DMS153 treated with DMSO at 0.1 percent for 48 hours (cell line): ENCODE measurements at regions not wholly inside any gene's neighbourhood (a gene's known extent, or its start where the extent isn't known, plus 50 kb on each side); places are given as distances from the start of the nearest gene placed in this dataset.

ENCODE experiments used
- DNase-seq: peaks from one replicate; lab custom pipeline; 2025; ENCODE audit not compliant: unreplicated experiment; lab: John Stamatoyannopoulos, UW

DNA sequence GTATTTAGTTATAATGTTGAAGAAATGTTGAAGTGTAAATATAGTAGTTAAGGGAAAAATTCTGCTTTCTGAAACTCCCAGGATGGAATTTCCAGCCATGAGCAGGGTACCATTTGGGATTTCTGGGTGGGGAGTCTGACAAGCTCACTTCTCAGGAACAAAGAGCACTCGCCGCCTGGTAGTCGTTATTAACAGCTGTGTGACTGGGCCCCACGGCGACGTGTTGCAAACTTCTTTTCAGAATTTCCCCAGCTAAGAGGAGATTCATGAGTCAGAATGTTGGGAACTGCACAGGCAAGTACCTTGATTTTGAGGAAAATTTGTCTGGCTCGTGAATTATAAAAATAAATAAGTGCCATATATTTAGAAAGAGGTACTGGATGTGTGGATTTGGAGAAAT is 103.7 kb downstream of the LACC1 start:
- no peak for DNase-seq

GRCh38 chr13:43984292-43984691 is 104.6 kb downstream of the LACC1 start:
- no peak for DNase-seq

- DNase-seq = no peak
These were observed 105.8 kb downstream of the LACC1 start for GRCh38 chr13:43985422-43986072.

DNA sequence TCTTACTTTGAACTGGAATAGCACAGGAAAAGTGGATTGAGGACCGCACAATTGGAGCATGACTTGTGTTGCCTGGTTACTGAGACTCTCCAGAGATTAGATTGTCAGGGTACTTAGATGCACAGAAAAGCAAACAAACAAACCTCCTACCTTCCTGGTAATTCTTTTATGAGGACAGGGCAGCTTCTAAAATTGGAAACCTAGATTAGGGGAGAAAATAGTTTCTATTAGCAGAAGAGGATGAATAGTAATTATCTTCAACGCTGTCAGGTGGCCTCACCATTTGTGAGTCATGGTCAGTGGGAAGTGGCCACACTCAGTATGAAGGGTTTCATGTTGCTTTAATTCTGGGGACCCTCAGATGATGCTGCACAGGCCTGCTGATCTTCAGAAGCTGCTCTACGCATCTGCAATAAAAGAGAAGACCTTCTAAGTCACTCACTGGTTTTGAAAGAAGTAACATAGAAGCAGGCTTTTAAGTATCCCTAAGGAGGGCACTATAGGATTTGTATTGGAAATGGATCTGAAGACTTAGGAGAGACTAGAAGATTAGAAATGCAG is 106.8 kb downstream of the LACC1 start:
- DNase-seq = peak; percentile 85

GRCh38 chr13:43988302-43988701 is 108.6 kb downstream of the LACC1 start:
- no peak for DNase-seq

GRCh38 chr13:43990021-43990420 is 110.3 kb downstream of the LACC1 start:
- DNase-seq = no peak

GRCh38 chr13:43990829-43991228 is 111.1 kb downstream of the LACC1 start:
- DNase-seq = no peak

DNA sequence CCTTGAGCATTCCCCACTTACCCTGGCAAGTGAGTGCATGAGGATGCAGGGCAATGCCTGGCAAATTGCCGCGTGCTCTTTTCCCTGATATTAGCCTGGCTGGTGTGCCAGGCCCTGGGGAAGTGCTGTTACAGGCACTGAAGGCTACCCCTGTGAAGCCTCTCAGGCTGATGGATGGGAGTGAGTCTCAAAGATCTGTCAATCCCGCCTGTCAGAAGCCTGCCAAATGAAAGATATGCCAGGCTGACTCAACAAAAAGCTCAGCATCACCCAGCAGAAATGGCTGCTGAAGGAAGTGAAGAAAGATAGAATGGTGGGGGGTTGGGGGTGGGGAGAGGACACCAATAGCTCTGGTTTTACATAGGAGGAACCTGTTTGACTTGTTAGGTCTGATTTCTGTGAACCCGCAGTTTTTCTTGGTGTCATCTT is 112.1 kb downstream of the LACC1 start:
- no peak for DNase-seq

DNA sequence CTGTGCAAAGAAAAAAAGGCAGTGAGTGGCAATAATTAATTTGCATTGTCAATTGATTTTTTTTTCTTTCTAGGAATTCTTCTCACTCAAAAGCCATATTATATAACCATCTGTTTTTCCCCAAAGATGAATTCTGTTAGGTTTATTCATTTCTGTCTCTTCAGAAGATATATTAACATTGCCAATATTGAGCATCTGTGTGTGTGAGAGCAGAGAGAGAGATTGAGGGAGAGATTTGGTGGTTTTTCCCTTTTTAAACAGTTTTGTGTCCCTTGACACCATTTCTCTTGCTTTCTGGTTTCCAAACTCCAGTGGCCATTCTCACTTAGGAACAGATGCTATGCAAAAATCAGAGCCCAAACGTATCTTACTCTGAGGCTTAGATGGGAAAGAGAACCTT is 112.5 kb downstream of the LACC1 start:
- DNase-seq = no peak

DNA sequence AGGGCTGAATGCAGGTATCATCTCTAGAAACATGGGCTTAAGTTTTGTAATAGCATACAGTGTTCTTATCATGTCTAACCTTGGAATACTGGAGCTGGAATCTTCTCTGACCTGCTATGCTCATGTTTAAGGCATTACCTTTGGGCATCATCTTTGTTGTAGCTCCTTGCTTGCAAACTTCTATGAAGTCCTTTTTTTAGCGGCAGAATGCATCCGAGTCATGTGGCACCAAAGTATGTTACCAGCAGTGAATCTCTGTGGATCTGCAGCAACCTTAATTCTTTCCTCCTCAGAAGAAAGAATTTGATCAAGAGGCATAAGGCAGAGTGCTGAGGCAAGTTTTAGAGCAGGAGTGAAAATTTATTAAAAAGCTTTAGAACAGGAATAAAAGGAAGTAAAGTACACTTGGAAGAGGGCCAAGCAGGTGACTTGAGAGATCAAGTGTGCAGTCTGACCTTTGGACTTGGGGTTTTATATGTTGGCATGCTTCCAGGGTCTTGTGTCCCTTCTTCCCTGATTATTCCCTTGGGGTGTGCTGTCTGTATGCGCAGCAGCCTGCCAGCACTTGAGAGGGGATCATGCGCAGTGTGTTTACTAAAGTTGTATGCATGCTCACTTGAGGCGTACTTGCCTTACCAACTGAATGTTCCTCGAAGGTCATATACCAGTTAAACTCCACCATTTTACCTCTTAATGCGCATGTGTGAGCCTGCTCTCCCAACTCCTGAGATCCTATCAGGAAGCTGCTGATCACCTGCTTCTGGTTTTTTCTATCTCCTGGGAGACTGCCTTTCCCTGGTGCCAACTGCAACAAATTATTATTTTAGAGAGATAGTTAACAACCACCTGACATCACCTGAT is 115.5 kb downstream of the LACC1 start:
- DNase-seq = no peak

DNA sequence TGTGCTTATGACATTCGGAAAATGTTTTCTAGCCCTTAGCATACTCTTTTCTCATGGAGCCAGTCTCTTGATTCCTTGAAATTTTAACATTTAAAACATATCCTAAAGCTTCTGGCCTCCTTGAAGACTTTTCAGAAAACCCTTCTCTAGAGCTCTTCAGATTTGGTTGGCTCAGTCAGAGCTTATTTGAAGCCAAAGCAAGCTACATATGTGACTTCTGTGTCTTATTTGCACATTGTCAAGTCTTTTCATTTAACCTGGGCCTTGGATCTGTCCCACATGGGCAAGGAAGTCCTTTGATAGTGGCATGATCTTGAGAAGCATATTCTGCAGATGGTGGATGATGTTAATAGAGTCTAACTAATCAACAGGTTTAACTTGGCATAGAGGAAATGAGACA is 116.5 kb downstream of the LACC1 start:
- DNase-seq = no peak

DNA sequence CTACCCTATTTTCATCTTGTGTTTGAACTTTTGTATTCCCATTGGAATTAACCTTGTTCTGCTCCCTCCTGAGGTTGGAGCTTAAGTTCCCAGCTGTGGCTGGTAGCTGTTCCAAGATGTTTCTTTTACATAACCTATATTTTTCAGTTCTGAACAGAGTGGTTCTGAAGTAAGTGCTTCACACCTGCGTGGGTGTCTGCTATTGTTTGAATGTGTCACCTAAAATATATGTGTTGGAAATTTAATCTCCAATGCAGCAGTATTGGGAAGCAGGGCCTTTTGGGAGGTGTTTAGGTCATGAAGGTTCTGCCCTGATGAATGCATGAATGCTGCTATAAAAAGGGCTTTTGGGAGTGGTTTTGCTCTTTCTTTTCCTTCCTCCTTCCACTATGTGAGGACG is 123.8 kb downstream of the LACC1 start:
- DNase-seq = no peak

GRCh38 chr13:44004878-44005277 is 125.2 kb downstream of the LACC1 start:
- no peak for DNase-seq

DNA sequence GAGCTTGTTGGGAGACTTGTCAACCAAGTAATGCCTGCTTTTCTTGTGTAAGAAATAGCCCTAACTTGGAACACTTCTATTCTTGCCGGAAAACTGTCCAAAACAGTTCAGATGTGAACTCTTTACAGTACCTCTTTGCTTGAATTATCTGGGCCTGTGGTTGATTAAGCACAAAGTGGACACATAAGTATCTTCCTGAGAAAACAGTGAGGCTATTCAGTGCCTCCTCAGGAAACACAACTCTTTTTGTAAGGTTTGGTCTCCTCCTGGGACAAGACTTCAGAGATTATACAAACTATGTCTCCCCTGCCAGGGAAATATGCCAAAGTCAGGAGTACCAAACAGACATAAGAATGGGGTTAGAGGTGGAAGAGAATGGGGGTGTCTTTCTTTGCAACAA is 127.7 kb downstream of the LACC1 start:
- no peak for DNase-seq

- no peak for DNase-seq
These were observed 131.3 kb downstream of the LACC1 start for GRCh38 chr13:44011036-44011435.

DNA sequence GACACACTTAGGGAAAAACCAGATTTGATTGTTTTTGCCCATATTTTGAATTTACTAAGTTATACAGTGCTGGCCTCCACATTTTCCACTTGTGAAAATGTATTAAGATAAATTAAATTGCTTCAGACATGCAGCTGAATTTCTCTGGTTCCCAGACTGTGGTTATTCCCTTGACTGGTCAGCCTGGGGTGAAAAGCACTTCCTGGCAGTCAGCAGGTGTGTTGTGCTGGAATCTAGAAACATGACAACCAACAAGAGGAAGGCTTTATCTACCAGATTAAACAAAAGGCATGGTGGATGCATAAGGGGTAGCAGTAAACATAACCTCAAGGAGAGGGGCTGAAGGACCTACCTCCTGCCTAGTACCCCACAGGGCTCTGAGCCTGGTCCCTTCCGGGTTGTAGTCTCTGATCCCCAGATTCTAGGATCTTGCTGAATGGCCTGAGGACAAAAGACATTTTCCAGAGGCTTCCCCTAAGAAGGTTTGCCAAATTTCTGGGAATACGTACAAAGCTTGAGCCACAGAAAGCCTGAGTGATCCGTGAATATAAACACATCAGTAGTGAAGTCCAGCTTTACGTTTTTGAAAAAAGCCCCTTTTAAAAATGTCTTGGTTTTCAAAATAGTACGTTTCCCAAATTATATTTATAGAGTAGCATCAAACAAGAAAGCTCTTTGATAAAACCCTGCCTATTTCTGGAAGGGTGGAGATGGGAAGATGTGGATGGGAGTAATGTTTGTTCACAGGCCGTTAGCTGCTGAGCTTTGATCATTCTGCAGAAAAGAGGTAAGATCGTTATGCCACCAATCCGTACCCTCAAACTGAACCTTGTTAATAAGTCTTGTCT is 133.4 kb downstream of the LACC1 start:
- DNase-seq = no peak

DNA sequence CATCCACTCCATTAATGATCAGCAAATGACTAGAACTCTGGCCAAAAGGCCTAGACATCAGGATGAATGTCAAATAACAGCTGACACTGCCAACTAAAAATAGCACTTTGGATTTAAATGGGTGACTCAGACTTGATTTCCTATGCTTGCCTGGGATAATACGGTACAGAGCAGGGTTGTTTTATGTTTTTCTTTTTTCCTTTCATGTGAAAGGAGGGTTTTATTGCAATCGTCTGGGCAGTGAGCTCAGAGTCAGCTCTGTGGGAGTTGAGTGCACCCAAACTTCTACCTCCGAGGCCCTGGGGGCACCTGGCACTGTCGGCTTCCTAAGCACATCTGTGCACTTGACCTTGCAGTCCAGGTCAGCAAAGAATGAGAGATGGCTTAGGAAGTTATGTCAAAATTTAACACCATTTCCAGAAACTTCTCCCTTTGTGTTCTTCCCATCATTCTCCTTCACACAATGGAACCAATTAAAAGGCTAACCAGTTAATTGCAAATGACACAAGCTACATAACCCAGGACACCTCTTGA is 134.1 kb downstream of the LACC1 start:
- DNase-seq = no peak

DNA sequence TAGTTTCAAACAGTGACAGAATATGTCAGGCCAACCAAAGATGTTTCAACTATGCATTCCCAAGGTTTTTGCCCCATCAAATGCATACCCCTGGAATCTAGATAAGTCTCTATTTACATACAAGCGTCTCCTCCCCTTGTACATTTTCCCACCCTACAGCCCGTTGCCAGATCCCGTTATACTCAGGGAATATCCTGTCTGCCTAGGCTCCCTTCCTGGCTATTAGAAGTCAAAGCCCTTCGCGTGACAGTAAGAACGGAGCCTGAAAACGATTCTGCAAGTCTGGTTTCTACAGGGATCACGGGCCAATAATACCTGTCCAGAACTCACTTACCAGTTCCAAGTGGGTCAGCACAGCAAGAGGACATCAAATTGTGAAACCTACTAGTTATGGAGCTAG is 134.8 kb downstream of the LACC1 start:
- no peak for DNase-seq

- no peak for DNase-seq
These were observed 135.4 kb downstream of the LACC1 start for GRCh38 chr13:44015118-44015517.

- no peak for DNase-seq
These were observed 136.1 kb downstream of the LACC1 start for GRCh38 chr13:44015811-44016210.

DNA sequence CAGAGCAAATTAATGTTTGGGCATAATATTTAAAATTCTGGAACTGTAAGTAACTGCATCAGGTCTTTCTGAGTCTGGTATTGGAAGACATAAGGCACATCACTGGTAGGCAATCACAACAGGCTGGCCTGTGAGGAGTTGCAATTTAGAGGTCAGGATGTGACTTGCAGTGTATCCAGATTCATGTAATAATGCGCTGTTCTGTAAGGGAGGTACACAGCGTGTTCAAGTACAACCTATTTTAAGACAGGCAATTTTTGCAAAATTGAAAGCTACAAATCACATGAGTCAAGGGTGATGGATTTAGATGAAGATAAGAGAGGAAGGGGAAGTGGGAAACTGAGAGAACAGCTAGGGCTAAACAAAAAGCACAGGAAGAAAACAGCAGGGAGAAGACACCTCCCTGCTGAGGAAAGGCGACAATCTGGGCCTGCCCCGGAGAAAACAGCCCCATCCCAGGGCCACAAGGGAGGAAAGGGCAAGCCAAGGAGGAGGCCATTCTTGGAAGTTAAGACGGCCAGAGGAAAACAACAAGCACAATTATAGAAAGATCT is 138.1 kb downstream of the LACC1 start:
- no peak for DNase-seq
